UCSD-AML1 (cell line): ENCODE measurements at regions not wholly inside any gene's neighbourhood (a gene's known extent, or its start where the extent isn't known, plus 50 kb on each side); places are given as distances from the start of the nearest gene placed in this dataset.

ENCODE experiments used
- DNase-seq: peaks from one replicate; lab custom pipeline; 2025; ENCODE audit not compliant: unreplicated experiment; lab: John Stamatoyannopoulos, UW

GRCh38 chr2:122366969-122367645 lies 611.7 kb downstream of the TSN start:
- DNase-seq: no peak

DNA sequence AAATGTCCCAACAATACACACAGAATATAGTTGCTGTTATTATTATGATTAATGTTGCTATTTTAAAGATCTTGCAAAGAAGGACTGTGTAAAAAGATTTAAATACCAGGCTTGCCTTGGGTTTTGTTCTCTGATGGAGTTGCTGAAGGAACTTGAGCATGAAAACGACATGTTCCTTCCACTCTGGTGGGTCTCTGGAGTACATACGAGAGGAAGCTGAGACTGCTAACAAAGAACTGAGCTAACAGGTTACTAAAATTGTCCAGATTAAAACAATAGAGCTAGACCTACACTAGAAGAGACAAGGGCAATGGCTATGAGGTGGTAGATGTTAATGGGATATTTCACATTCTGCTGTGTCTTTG lies 612.2 kb downstream of the TSN start:
- no peak for DNase-seq

GRCh38 chr2:122368576-122369243 lies 613.3 kb downstream of the TSN start:
- DNase-seq: no peak

- no peak for DNase-seq
These were observed 623.1 kb downstream of the TSN start for GRCh38 chr2:122378521-122378920.

- DNase-seq: no peak
These were observed 629.4 kb downstream of the TSN start for GRCh38 chr2:122384768-122385333.

- DNase-seq: no peak
These were observed 632.8 kb downstream of the TSN start for GRCh38 chr2:122388208-122388607.

DNA sequence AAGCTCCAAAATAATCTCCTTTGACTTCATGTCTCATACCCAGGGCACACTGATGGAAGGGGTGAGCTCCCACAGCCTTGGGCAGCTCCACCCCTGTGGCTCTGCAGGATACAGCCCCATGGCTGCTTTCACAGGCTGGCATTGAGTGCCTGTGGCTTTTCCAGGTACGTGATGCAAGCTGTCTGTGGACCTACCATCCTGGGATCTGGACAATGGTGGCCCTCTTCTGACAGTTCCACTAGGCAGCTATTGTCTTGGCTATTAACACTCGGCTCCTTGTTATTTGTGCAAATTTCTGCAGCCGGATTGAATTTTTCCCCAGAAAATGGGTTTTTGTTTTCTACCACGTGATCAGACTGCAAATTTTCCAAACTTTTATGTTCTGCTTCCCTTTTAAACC lies 634.2 kb downstream of the TSN start:
- DNase-seq: no peak

DNA sequence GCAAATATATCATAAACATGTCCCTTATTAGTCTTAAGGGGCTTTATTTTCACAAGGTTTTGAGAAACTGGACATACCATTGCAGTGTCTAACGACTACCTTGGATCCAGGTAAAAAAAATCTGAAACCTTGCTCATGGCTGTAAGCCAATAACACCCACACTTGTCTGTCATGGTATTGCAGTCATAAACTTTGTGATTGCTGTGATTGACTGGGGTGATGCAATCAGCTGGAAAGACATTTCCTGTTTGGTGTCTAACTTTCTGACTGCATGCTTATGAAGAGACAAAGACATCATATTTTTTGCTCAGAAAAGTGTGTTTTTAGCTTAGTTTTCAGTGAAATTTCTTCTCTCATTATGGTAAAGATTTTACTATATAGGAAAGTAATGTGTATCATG lies 635.0 kb downstream of the TSN start:
- no peak for DNase-seq

DNA sequence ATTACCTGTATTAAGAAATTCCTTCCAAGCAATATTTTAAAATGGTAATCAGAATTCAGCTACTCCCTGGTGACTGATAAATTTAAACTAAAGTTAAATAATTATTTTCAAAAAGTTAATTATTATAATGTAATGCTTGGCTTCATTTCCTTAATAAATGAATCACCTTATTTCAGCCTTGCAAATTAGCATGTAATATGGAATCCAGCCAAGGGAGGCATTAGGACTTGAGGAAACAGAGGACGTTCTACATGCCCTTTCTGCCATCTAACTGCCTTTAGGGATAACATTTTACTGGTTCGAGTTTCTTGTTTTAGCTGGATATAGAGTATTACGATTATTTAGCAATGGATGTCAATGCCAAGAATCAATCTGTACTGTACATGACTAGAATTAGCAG lies 636.3 kb downstream of the TSN start:
- no peak for DNase-seq

GRCh38 chr2:122395687-122396086 lies 640.2 kb downstream of the TSN start:
- DNase-seq: no peak

DNA sequence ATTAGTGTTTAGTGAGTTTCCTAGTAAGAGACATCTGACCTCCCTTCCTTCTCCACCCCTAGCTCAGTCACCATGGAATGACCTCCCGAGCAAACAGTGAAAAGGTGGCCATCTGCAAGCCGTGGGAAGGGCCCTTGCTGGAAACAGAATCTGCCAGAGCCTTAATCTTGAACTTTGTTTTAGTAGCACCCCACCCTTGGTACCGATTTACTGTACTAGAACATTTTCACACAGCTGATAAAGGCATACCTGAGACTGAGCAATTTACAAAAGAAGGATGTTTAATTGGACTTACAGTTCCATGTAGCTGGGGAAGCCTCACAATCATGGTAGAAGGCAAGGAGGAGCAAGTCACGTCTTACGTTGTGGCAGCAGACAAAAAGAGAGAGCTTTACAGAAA lies 655.8 kb downstream of the TSN start:
- no peak for DNase-seq

DNA sequence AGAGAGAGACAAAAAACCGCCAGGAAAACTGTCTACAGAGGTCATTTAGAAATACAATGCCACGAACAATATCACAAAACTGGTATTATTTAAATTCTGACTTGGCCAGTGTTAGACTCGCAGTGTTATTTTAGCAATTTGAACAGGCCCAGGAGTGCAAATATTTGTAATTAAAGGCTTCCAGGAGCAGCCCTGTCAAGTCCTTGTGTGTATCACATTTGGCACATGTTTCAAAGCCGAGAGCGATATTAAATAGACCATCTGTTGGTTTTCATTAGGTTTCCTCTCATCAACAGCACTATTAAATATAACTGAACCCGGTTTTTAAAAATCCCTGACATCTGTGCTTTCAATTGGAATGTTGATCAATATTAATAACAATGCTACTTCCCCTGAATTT lies 656.9 kb downstream of the TSN start:
- no peak for DNase-seq

GRCh38 chr2:122414902-122415301 lies 659.5 kb downstream of the TSN start:
- no peak for DNase-seq

DNA sequence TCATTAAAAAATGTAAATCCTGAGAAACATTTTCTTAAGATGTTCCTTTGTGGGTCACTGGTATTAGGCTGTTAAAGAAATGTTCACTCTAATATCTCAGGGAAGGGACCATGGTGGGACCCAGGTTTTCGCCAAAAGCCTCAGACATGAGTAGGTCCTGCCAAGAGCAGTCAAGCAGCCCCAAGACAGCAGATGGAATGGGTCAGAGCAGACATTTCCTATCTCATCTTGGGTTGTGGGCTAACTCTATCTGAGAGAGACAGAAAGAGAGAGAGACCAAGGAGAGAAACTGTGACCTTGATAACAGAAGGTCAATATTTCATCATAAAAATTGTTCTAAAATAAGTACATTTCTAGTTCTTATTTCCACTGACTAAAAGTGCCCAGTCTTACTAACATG lies 661.7 kb downstream of the TSN start:
- no peak for DNase-seq

GRCh38 chr2:122421775-122422174 lies 666.3 kb downstream of the TSN start:
- DNase-seq: no peak

DNA sequence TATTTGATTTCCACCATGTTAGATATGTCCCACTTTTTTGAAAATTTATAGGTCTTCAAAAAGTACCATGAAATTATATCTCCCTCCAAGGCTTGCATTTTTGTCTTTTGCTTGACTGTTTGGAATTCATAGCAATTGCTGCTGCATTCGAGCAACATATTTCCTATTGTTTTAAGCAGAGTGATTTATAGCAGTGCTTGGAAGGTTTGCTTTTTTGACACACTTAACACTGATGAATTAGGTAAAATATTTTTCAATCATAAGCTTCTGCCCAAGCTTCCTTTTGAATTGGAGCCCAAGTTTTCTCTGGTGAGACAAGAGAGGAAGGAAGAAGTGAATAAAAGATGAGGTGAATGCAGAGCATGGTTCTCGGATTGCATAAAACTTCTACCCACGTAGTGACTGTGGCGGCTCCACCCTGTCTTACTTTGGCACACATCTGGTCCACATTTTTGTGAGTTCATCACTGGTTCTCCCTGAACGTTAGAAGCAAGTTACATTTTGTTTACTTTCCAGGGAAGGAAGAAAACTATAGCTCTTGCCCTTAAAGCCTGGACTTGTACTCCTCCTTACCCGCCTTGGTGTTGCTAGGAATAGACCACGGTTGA lies 667.0 kb downstream of the TSN start:
- DNase-seq: no peak

DNA sequence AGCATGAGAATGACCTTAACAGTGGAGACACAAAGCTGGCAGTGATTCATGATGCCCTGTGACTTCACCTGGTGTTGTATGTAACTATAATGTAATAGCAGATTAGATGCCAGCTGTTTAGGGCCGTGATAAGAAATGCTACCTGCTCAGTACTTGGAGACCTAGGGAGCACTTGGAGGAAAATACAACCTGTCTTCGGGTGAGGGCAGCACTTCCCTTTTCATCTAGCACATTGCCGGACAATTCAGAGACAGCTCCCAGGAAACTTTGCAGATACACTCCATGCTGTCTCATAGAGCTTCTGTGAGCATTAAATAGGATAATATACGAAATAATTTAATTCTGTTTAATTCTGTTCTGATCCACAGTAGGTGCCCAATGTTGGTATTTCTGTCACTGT lies 668.5 kb downstream of the TSN start:
- DNase-seq: no peak

DNA sequence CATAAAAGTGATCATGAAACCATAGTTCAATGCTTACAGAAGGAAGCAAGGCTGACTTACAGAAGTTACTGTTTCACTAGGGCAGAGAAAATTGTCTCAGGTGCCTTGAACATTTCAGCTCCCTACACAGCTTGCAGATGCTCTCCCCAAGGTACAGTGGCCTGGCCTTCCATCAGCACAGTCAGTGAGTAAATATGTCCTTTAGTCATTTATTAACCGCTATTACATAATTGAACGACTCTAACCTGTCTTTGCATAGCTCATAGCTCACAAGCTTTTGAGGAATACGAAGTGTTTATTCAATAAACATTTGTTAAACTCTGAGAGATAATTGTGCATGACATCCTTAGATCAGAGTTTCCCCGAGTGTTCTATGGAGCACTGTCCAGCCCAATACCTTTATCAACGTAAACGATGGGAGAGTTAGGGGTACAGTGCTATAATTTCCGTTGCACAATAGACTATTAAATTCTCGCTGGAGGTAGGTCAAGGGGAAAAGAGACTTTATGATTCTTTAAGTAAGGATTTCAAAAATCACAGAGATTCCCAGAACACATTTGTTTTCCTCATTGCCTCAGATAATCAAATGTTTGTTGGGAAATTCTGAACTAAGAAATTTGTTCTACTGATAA lies 677.8 kb downstream of the TSN start:
- no peak for DNase-seq

DNA sequence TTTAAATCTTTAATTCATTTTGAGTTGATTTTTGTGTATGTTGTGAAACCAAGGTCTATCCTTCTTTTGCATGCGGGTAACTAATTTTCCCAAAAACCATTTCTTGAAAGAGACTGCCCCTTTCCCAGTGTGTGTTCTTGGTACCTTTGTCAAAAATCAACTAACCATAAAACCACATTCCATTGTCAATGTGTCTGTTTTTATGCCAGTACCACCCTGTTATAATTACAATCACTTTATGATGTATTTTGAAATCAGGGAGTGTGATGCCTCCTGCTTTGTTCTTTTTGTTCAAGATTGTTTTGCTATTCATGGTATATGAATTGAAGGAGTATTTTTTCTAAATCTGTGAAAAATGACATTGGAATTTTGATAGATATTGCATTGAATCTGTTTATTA lies 689.6 kb downstream of the TSN start:
- no peak for DNase-seq

GRCh38 chr2:122446761-122447160 lies 691.3 kb downstream of the TSN start:
- no peak for DNase-seq

- no peak for DNase-seq
These were observed 691.8 kb downstream of the TSN start for GRCh38 chr2:122447237-122447636.

DNA sequence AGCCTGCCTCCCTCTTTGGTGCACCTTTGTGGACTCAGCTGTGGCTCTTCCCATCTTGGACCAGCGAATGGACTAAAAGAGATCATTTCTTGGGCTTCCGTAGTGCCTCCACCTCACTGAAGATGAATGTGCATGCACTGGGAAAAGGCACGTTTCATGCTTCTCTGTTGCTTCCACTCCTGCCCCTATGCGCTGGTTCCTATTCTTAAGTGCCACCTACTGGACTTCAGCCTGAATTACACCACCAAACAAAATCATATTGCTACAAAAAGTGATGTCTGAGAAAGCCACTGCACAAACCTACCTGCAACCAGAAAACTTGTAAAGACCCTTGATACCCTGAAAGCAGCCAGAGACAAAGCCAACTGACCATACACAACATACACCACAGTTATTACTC lies 695.6 kb downstream of the TSN start:
- no peak for DNase-seq
